Activated CD4-positive, alpha-beta T cell treated with anti-CD3 and anti-CD28 coated beads for 4 hours (primary cell): ENCODE measurements at regions not wholly inside any gene's neighbourhood (a gene's known extent, or its start where the extent isn't known, plus 50 kb on each side); places are given as distances from the start of the nearest gene placed in this dataset.
"Not testable (repeated sequence)": the region's sequence is repeated elsewhere in the genome, so short reads cannot be mapped to it uniquely, and the experiment has no call there.

Source experiments
- DNase-seq, 2 donors: peaks; one replicate each; pipeline ENCODE4 v3.0.0-alpha.2; 2020

- not testable (repeated sequence) for DNase-seq
Measured at GRCh38 chr2:111432423-111432822, 311.7 kb downstream of the BCL2L11 start.

- DNase-seq, result not testable (repeated sequence)
Measured at GRCh38 chr2:111432916-111433499, 312.3 kb downstream of the BCL2L11 start.

DNA sequence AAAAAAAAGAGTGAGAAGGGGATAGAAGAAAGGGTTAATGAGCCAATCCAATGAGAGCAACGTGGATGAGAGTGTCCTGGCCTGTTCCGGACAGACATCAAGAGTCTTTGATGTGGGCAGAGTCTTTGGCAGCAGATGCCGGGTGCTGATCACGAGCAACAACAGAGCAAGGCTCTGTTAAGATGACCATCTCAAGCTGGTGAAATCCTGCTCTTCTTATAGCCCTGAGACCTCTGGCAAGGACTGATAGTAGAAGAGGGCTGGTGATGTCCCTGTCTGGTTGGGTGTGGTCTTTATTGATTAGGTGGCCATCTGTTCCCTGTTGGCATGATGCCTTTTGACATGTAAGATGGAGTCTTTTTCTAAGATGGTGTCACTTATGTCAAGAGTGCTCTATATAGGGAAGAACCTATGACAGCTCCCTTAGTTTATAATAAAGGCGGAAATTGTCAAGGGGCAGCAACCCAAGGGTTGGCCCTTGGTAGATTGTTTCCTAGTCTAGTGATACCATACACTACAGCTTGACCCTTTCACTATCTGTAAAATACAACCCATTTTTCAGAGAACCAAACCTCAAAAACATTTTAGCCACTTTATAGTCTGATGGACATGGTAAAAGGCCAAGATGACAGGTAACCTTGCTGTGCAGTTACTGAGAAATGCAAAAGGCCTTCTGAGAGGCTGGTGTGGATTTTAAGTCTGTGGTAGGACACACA is 313.3 kb downstream of the BCL2L11 start:
- not testable (repeated sequence) for DNase-seq

- not testable (repeated sequence) for DNase-seq
Measured at GRCh38 chr2:111434608-111434939, 313.9 kb downstream of the BCL2L11 start.

DNA sequence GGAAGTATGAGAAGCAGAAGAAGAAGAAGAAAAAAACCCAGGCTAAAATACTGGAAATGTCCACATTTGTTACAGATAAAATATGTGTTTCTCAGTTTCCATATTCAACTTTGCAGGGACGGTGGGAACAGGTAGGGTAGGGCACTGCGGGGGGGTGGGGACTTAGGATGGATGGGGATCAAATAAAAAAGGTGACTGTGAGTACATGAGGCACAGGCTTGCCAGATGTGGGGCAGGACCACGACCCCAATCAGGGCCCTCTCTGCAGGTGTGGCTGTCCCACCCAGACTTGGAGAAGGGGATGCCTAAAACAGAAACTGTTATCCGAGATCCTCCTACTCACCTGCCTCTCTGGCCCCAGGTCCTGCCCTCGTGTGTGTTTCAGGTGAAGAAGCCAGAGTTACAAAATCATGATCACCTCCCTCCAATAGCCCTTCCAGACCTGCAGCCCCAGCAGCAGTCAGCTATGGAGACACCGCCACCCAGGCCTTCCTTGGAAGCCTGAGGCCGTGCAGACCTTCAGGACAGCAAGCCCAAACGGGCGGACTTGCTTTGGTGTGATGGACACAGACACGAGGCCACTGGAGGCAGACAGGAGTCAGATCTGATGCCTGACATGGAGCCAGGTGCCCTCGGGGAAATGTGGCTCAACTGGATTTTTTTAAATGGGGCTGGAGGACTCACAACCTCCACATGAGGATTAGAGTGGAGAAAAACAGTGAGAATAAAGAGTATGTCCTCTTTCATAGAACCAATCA is 315.0 kb downstream of the BCL2L11 start:
- DNase-seq, result not testable (repeated sequence)

DNA sequence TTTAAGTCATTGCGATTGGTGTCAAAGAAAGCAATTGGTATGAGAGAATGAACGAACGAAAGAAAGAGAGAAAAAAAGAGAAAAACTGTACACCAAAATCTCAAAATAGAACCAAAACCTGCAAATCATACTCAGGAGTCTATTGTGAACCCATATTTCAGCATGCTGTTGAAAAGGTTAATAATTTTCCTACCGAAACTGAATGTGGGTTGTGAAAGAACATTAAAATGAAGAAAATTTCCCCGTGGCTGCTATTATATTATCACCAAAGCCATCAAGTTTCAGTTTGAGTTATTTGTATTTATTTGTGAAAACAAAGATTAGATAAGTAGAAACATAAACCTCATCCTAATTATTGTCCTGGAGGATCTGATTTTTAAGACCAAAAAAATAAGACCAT is 315.7 kb downstream of the BCL2L11 start:
- DNase-seq, result not testable (repeated sequence)

GRCh38 chr2:111437288-111437990 is 316.7 kb downstream of the BCL2L11 start:
- not testable (repeated sequence) for DNase-seq

DNA sequence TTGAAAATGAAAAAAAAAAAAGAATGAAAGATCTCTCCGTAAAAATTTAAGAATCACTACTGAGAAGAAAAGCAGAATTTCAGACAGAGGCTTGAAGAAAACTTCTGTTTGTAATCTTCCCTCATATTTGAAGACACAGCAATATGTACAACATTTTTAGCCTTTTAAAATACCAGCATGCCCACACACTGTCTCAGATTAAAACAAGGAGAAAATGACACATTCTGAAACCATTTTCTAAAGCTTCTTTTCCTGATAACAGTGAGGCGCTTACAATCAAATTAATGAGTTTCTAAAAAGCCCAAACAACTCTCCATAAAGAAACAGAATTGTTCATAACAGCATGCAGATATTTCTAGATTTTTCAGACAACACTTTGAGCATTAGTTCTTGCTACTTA is 317.4 kb downstream of the BCL2L11 start:
- not testable (repeated sequence) for DNase-seq

DNA sequence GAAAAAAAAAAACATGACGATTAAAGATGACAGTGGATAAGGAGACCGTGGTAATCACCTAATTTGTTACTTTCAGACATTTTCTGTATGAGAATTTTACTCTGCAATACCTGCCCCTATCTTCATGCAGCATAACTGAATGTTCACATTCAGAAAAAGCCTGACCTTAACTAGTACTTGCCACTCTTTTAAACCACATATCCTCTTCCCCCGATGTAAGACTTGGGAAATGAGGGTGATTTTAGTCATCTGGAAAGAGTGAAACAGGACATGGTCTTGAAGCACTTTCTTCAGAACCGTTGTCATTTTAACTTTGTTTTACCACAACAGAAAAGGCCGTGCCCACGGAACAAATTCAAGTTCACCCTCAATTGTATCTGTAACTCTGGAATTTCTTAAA is 318.5 kb downstream of the BCL2L11 start:
- not testable (repeated sequence) for DNase-seq

DNA sequence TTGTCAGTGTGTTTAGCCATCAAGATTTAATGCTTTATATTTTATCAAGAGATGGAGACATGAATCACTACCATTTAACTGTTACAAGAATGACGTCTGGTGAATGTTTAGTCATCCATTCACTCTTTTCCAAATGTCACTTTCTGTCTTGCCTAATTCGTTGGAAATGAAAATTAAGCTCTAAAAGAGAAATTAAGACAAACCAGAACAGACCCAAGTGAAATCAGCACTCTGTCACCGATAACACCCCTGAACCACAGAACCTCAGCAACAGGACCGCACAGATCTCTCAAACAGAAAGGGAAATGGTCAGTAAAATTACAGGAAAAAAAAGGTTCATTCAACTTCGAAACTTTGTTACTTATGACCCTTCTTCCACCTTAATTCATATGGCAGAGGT is 320.9 kb downstream of the BCL2L11 start:
- not testable (repeated sequence) for DNase-seq

DNA sequence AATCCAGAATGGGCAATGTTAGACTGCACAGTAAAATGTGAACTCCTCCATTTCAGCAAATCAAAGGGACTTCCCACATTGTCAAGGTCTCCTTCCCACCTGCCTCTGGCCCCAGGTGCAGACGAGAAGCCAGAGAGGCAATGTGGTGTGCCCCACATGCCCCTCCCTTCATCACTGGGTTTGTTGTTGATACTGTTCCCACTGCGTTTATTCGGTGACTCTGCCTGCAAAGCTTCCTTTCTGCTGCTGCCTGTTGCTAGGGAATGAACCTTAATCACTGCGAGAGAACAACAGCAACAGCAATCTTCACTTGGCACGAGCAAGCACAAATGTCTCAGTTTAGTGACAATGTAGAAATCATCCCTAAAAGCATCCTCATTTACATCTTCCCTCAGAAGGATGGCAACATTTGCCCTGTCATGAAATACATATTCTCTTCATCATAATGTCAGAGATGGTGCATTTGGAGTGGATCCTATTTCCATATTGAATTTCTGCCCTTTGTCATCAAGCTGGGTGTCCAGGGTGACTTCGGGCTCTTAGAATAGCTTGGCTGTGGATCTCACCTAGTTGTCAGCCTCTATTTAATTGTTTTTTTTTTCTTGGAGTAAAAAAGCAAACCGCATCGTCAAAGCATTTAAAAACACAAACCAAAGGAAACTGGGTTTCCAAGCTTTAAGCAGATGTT is 322.2 kb downstream of the BCL2L11 start:
- not testable (repeated sequence) for DNase-seq

DNA sequence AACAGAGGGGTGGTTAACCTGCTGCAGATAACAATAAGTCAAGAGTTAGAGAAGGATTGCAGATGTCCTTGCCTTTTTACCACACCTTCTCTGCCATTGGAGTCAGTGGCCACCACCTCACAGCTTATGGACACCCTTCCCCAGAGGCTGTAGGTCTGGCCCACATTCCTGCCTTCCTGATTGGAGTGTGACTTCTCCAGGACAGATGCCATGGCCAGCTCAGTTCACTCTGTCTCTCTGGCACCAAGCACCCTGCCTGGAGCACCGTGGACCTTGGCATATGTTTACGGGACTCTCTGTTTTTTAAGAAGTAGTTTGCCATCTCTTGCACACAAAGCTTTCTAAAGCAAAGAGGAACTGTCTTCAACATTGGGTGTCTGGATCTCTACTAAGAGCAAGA is 323.8 kb downstream of the BCL2L11 start:
- DNase-seq, result not testable (repeated sequence)

- DNase-seq, result not testable (repeated sequence)
Measured at GRCh38 chr2:111445191-111445929, 324.6 kb downstream of the BCL2L11 start.

- not testable (repeated sequence) for DNase-seq
Measured at GRCh38 chr2:111445941-111446340, 325.2 kb downstream of the BCL2L11 start.

DNA sequence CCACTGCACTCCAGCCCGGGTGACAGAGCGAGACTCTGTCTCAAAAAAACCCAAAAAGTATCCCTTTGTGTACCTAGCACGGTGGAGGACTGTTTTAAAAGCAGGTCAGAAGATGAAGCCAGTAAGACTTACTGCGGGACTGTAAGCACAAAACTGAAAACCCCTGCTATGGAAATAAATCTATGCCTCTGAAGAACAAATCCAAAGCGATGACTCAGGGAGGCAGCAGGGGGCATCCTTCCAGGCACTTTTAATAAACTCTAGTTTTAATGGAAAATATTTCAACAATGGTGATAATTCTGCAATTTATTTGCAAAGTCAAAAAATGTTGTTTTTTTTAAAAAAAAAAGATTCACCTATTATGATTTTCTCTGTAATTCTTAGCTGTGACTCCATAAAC is 326.8 kb downstream of the BCL2L11 start:
- DNase-seq, result not testable (repeated sequence)

DNA sequence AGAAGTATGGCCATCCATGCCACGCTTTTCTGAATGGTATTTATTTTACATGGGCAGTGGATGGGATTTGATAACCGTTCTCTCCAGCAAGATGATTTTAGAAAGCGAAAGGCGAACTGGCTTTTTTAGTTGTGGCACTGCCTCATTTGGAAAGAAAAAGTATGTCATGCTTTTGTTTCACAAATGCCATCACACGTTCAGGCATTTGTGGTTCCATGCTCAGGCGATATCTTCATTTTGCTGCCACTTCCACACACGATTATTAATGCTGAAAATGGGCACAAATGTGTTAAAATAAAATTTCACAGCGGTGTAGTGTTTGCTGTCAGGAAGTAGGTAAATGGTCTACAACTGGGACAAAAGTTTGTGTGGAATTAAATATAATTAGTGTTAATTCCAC is 328.1 kb downstream of the BCL2L11 start:
- not testable (repeated sequence) for DNase-seq

DNA sequence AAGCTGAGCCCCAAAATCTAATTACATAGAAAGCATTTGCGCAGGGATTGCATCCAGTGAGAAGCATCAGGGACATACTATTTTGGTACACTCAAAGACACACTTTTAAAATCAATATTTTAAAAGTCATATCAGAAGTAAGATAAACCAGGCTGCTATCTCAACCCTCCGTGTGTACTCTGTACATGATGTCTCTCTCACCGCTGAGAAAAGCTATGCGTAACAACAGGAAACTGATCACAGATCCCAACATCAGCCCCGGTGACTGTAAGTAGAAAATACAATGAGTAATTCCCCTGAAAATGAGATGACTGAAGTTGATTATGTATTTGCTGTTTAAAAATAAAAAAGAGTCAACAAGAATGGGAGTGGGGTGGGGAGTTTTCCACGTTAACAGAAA is 329.8 kb downstream of the BCL2L11 start:
- not testable (repeated sequence) for DNase-seq

DNA sequence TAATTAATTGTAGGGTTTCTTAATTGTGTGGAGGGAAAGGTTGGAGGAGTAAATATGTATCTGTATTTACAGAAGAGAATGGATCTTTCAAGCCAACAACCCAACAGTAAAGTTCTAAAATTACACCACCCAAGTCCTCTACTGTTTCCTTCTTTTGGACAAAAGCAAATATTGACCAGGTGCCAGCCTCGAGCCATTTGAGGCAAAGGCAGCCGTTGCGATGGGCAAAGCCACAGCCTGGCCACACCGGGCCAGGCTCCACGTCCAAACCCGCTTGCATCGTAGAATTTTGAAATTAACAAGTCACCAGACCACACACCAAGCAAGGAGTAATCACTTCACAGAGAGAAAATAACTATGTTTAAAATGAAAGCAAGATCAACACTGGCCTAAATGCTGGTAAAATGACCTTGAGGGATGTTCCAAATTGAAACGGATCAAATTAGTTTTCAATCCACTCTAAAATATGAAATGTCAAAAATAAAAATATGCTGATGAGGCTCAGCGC is 331.0 kb downstream of the BCL2L11 start:
- not testable (repeated sequence) for DNase-seq

DNA sequence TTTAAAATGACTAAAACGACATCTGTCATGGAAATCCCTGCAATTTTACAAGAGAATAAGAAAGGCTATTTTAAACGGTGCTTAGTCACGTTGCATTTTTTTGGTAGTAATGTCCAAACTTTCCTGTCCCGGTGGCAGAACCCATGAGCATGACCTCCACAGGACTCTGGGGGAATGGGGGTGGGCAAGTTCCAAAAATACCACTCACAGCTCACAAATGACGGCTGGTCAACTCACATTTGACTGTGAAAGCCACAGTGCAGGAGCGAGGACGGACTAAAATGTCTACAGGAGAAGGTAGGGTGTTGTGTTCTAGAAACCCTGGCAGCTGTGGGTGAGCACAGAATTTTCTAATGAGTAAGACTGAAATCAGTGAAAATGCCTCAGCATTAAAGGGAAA is 331.5 kb downstream of the BCL2L11 start:
- not testable (repeated sequence) for DNase-seq

DNA sequence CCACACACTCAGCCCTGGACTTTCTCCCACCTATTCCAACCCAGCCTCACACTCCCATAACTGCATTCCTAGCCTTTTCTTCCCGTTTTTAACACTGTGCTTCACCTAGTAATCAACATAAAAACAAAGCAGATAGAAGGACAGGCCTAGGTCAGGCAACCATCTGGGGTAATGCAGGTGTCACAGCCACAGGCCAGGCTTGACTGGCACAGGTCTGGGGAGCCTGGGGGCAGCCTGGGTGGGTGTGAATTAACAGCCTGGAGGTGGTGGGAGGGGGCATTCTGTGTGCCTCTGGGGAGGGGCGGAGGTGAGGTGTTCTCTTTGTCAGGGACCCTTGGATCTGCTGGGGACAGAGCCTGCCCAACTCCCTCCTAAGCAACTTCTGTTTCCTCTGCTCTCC is 332.6 kb downstream of the BCL2L11 start:
- DNase-seq, result not testable (repeated sequence)

- not testable (repeated sequence) for DNase-seq
Measured at GRCh38 chr2:111453816-111454215, 333.1 kb downstream of the BCL2L11 start.

DNA sequence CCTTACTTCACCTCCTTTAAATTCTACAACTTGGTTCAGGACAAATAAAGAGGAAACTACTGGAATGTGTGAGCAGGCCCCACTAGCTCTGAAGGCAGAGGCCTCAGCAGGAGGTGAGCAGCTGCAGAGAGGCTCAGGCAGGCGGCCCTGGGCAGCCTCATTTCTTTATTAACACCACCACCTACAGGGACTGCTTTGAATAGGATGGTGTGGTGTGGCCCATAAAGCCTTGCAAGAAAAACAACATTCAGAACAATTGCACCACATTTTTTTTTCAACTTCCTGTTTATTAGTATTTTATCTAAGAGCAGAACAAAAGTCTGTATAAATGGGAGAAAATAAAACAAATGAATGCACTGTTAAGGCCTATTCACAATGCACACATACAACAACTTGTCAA is 333.7 kb downstream of the BCL2L11 start:
- not testable (repeated sequence) for DNase-seq
